H1 (cell line): ENCODE measurements at regions not wholly inside any gene's neighbourhood (a gene's known extent, or its start where the extent isn't known, plus 50 kb on each side); places are given as distances from the start of the nearest gene placed in this dataset.

Experiments
- CTCF ChIA-PET: fragments of 300-600 bp; sonication (Branson Sonifier 250); formaldehyde crosslinking; loops from one replicate; lab custom pipeline; 2021; ENCODE audit not compliant: partially characterized antibody; lab: Charles Lee
- POLR2A ChIA-PET: fragments of 300-600 bp; sonication (Branson Sonifier 250); formaldehyde crosslinking; loops from one replicate; lab custom pipeline; 2021; ENCODE audit warnings: inconsistent platforms; ENCODE audit not compliant: partially characterized antibody; lab: Charles Lee
- DNase-seq, 2 experiments: peaks; one replicate each; pipeline versions ENCODE4 v3.0.0 to v3.0.0-alpha.2; 2010 to 2022; ENCODE audit warnings: low spot score in 2 of 2, low read depth in 1 of 2, mixed read lengths in 1 of 2
- FAIRE-seq: peaks from 2 replicates; lab custom pipeline; 2011; peaks lifted over from hg19 to GRCh38; lab: Jason Lieb, UNC
- H2AFZ ChIP-seq: 2 replicates; pipeline ENCODE4 v1.8.1; 2012; ENCODE audit warnings: low read length, inconsistent platforms
- H2AK5ac ChIP-seq: 2 replicates; pipeline ENCODE4 v1.6.1; 2013; ENCODE audit warnings: low read depth, low read length
- H2BK120ac ChIP-seq: replicated peaks from 2 replicates; pipeline ENCODE3; 2013; ENCODE audit warnings: low read depth, low read length, inconsistent platforms
- H2BK12ac ChIP-seq: 2 replicates; pipeline ENCODE4 v1.6.1; 2013; ENCODE audit warnings: low read depth, low read length
- H2BK15ac ChIP-seq: 2 replicates; pipeline ENCODE4 v1.6.1; 2013; ENCODE audit warnings: low read length
- H2BK20ac ChIP-seq: 2 replicates; pipeline ENCODE4 v1.6.1; 2013; ENCODE audit warnings: low read length
- H2BK5ac ChIP-seq: 2 replicates; pipeline ENCODE4 v1.6.1; 2013; ENCODE audit warnings: low read depth, low read length
- H3K14ac ChIP-seq: 2 replicates; pipeline ENCODE4 v1.6.1; 2013; ENCODE audit warnings: inconsistent platforms; ENCODE audit not compliant: insufficient read length
- H3K18ac ChIP-seq: 2 replicates; pipeline ENCODE4 v1.6.1; 2013; ENCODE audit warnings: low read length; ENCODE audit errors: extremely low read depth
- H3K23ac ChIP-seq: 2 replicates; pipeline ENCODE4 v1.6.1; 2013; ENCODE audit warnings: inconsistent platforms; ENCODE audit not compliant: insufficient read length
- H3K23me2 ChIP-seq: 2 replicates; pipeline ENCODE4 v1.6.1; 2013; ENCODE audit warnings: low read depth, low read length
- H3K27ac ChIP-seq: 2 replicates; pipeline ENCODE4 v1.6.1; 2011; ENCODE audit warnings: low read depth, low read length, inconsistent platforms
- H3K27me3 ChIP-seq, 4 experiments: replicated peaks in 1 of 4; 1 replicate in 1 of 4; 2 replicates in 3 of 4; pipeline versions ENCODE4 v1.6.1 to v1.8.1; 2011 to 2013; ENCODE audit warnings: low read length in 3 of 4, mild to moderate bottlenecking in 3 of 4, inconsistent platforms in 2 of 4, mixed read lengths in 2 of 4, moderate library complexity in 1 of 4; ENCODE audit not compliant: control insufficient read depth in 3 of 4, insufficient read depth in 3 of 4; ENCODE audit errors: extremely low read depth in 1 of 4
- H3K36me3 ChIP-seq, 4 experiments: 2 replicates each; pipeline versions ENCODE4 v1.6.1 to v1.8.1; 2011 to 2013; ENCODE audit warnings: mild to moderate bottlenecking in 4 of 4, low read length in 3 of 4, moderate library complexity in 2 of 4, control low read depth in 1 of 4, inconsistent platforms in 1 of 4; ENCODE audit not compliant: insufficient read depth in 4 of 4, control insufficient read depth in 2 of 4
- H3K4ac ChIP-seq: replicated peaks from 2 replicates; pipeline ENCODE3; 2013; ENCODE audit warnings: low read length, low read depth, mixed read lengths, inconsistent platforms; ENCODE audit not compliant: insufficient read length
- H3K4me1 ChIP-seq, 4 experiments: replicated peaks in 1 of 4; 1 replicate in 1 of 4; 2 replicates in 3 of 4; pipeline versions ENCODE4 v1.6.1 to v1.8.1; 2011 to 2013; ENCODE audit warnings: low read length in 3 of 4, inconsistent platforms in 2 of 4, mixed read lengths in 1 of 4; ENCODE audit not compliant: insufficient read depth in 4 of 4, control insufficient read depth in 3 of 4
- H3K4me2 ChIP-seq, 2 experiments: 2 replicates each; pipeline versions ENCODE4 v1.6.1 to v1.8.1; 2011 to 2013; ENCODE audit warnings: low read depth in 2 of 2, low read length in 2 of 2, control low read depth in 1 of 2, inconsistent platforms in 1 of 2, mild to moderate bottlenecking in 1 of 2; ENCODE audit not compliant: insufficient read depth in 1 of 2
- H3K4me3 ChIP-seq, 4 experiments: fragments of 200-600, 300-600 bp in 1 of 4; sonication (generic), shearing (Covaris generic), sonication (Bioruptor Twin) in 1 of 4; 2 replicates each; pipeline versions ENCODE4 v1.5.1 to v1.8.1; 2011 to 2016; ENCODE audit warnings: low read length in 4 of 4, low read depth in 3 of 4, control low read depth in 2 of 4, inconsistent platforms in 2 of 4, mild to moderate bottlenecking in 2 of 4, mixed read lengths in 1 of 4, moderate library complexity in 1 of 4; ENCODE audit not compliant: insufficient read depth in 2 of 4; ENCODE audit errors: extremely low read depth in 1 of 4
- H3K56ac ChIP-seq: replicated peaks from 2 replicates; pipeline ENCODE3; 2013; ENCODE audit warnings: low read depth, mild to moderate bottlenecking, mixed read lengths, low read length, inconsistent platforms; ENCODE audit not compliant: insufficient read length
- H3K79me1 ChIP-seq: 2 replicates; pipeline ENCODE4 v1.6.1; 2013; ENCODE audit warnings: low read depth, low read length, control low read depth
- H3K79me2 ChIP-seq, 2 experiments: 2 replicates each; pipeline versions ENCODE4 v1.6.1 to v1.8.1; 2012 to 2013; ENCODE audit warnings: low read length in 2 of 2, mild to moderate bottlenecking in 2 of 2, inconsistent platforms in 1 of 2; ENCODE audit not compliant: insufficient read depth in 2 of 2, control insufficient read depth in 1 of 2
- H3K9ac ChIP-seq, 4 experiments: replicated peaks in 1 of 4; 1 replicate in 1 of 4; 2 replicates in 3 of 4; pipeline versions ENCODE4 v1.6.1 to v1.8.1; 2011 to 2013; ENCODE audit warnings: low read depth in 3 of 4, low read length in 3 of 4, control low read depth in 2 of 4, mild to moderate bottlenecking in 2 of 4, moderate library complexity in 2 of 4, inconsistent platforms in 1 of 4; ENCODE audit errors: extremely low read depth in 1 of 4
- H3K9me3 ChIP-seq, 2 experiments: 2 replicates each; pipeline versions ENCODE4 v1.6.1 to v1.8.1; 2012 to 2013; ENCODE audit warnings: mild to moderate bottlenecking in 2 of 2, moderate library complexity in 2 of 2, control low read depth in 1 of 2, inconsistent platforms in 1 of 2, low read depth in 1 of 2, low read length in 1 of 2, mixed read lengths in 1 of 2; ENCODE audit not compliant: insufficient read depth in 2 of 2
- H4K20me1 ChIP-seq, 2 experiments: replicated peaks in 1 of 2; 2 replicates each; pipeline versions ENCODE3 to v1.8.1; 2011 to 2013; ENCODE audit warnings: inconsistent platforms in 2 of 2, low read length in 2 of 2, mild to moderate bottlenecking in 1 of 2; ENCODE audit not compliant: insufficient read depth in 2 of 2, control insufficient read depth in 1 of 2
- H4K5ac ChIP-seq: 2 replicates; pipeline ENCODE4 v1.6.1; 2013; ENCODE audit warnings: low read length, low read depth, mixed read lengths, inconsistent platforms; ENCODE audit not compliant: insufficient read length
- H4K8ac ChIP-seq: 2 replicates; pipeline ENCODE4 v1.8.0; 2013; ENCODE audit warnings: mild to moderate bottlenecking, moderate library complexity, low read length, inconsistent platforms; ENCODE audit not compliant: insufficient read depth; ENCODE audit errors: extremely low read depth
- H4K91ac ChIP-seq: replicated peaks from 2 replicates; pipeline ENCODE3; 2013; ENCODE audit warnings: low read length, mixed read lengths, inconsistent platforms; ENCODE audit not compliant: insufficient read length
- CTCF ChIP-seq, 3 experiments: IDR thresholded peaks; 1 replicate in 2 of 3; 2 replicates in 1 of 3; pipeline versions ENCODE4 v1.5.1 to v1.6.1; 2011; ENCODE audit warnings: low read length in 3 of 3, mild to moderate bottlenecking in 3 of 3, inconsistent platforms in 2 of 3, low read depth in 1 of 3, moderate library complexity in 1 of 3; ENCODE audit not compliant: insufficient read depth in 1 of 3; ENCODE audit errors: control extremely low read depth in 1 of 3
- MAFK ChIP-seq: IDR thresholded peaks from 2 replicates; pipeline ENCODE4 v1.6.1; 2012; ENCODE audit warnings: low read depth, mild to moderate bottlenecking, improper control_type of control experiment, low read length
- WGBS, 2 experiments: shearing (Covaris generic) in 1 of 2; methylation state at CpG; one replicate each; pipeline versions ENCODE4 v1.1.6 to v1.1.7; 2013 to 2015; ENCODE audit warnings: low lambda C conversion rate in 2 of 2, mixed read lengths in 2 of 2, inconsistent platforms in 1 of 2, low coverage in 1 of 2, missing lambda C conversion rate in 1 of 2; ENCODE audit not compliant: insufficient replicate concordance in 2 of 2, insufficient coverage in 1 of 2, insufficient read length in 1 of 2; ENCODE audit errors: extremely low coverage in 1 of 2, missing lambda C conversion rate in 1 of 2; 5-methylcytosine and 5-hydroxymethylcytosine counted together
- TF ChIP-seq, protein P1 (sequence below): IDR thresholded peaks from 2 replicates; pipeline ENCODE4 v1.6.1; 2012; ENCODE audit warnings: low read length, inconsistent platforms

DNA sequence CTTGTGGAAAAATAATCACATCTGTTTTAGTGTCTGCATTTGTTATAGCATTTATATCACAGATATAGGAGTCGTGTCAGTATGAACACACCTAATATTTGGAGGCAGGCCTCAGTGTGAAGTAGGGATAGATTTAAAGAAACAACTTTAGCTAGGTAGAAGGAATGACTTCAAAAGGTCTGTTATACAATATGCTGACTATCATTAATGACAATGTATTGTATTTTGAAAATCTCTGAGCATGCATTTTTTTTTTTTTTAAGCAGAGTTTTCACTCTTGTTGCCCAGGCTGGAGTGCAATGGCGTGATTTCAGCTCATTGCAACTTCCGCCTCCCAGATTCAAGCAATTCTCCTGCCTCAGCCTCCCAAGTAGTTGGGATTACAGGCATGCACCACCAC lies 248.3 kb downstream of the EN1 start:
- Histone ChIP-seq H3K79me2 (no peaks in the 10 kb centered on the region), H3K9ac (no peak overlapping the region), H2AFZ (no peak overlapping the region), H2BK120ac (no peak overlapping the region), H3K4me2 (no peak overlapping the region), H3K23ac (no peak overlapping the region), H3K4ac (no peak overlapping the region), H3K79me1 (no peaks in the 10 kb centered on the region), H4K20me1 (no peaks in the 10 kb centered on the region), H2AK5ac (no peak overlapping the region), H3K18ac (no peak overlapping the region), H3K36me3 (no peaks in the 10 kb centered on the region), H3K4me3 (no peak overlapping the region), H2BK12ac (no peak overlapping the region), H3K27me3 (no peaks in the 10 kb centered on the region), H2BK15ac (no peak overlapping the region), H3K56ac (no peak overlapping the region), H4K8ac (no peak overlapping the region), H3K23me2 (no peaks in the 10 kb centered on the region), H3K9me3 (peaks cover 27 to 29% of the 10 kb centered on the region in 2 experiments), H2BK20ac (no peak overlapping the region), H4K91ac (no peak overlapping the region), H4K5ac (no peak overlapping the region), H2BK5ac (no peak overlapping the region), H3K4me1 (no peaks in the 10 kb centered on the region), H3K14ac (no peak overlapping the region), H3K27ac (no peak overlapping the region)
- CTCF ChIA-PET = interaction anchor here (0.6 kb wide), 1 partner anchor 416 kb away, joined by 3 read pairs; no protein-coding TSS in a partner anchor
- WGBS, 2 experiments = 88% methylated on average over 3 of the region's 3 CpGs; no CpG with 5 or more reads in 1 of the 2 experiments
- DNase-seq (no peak), FAIRE-seq (no peak)
- POLR2A ChIA-PET = no interaction called here
- TF ChIP-seq, protein P1, sequence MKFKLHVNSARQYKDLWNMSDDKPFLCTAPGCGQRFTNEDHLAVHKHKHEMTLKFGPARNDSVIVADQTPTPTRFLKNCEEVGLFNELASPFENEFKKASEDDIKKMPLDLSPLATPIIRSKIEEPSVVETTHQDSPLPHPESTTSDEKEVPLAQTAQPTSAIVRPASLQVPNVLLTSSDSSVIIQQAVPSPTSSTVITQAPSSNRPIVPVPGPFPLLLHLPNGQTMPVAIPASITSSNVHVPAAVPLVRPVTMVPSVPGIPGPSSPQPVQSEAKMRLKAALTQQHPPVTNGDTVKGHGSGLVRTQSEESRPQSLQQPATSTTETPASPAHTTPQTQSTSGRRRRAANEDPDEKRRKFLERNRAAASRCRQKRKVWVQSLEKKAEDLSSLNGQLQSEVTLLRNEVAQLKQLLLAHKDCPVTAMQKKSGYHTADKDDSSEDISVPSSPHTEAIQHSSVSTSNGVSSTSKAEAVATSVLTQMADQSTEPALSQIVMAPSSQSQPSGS = no peak
- TF ChIP-seq CTCF (IDR thresholded peaks at IDR 0.05; ENCODE audit: control extremely low read depth in 1 of 3, insufficient read depth in 1 of 3, low read depth in 1 of 3, low read length in 3 of 3) (no peak), MAFK (no peak)
